ENCODE measurements at regions not wholly inside any gene's neighbourhood (a gene's known extent, or its start where the extent isn't known, plus 50 kb on each side); places are given as distances from the start of the nearest gene placed in this dataset.

- TF ChIP-seq, protein P1, sequence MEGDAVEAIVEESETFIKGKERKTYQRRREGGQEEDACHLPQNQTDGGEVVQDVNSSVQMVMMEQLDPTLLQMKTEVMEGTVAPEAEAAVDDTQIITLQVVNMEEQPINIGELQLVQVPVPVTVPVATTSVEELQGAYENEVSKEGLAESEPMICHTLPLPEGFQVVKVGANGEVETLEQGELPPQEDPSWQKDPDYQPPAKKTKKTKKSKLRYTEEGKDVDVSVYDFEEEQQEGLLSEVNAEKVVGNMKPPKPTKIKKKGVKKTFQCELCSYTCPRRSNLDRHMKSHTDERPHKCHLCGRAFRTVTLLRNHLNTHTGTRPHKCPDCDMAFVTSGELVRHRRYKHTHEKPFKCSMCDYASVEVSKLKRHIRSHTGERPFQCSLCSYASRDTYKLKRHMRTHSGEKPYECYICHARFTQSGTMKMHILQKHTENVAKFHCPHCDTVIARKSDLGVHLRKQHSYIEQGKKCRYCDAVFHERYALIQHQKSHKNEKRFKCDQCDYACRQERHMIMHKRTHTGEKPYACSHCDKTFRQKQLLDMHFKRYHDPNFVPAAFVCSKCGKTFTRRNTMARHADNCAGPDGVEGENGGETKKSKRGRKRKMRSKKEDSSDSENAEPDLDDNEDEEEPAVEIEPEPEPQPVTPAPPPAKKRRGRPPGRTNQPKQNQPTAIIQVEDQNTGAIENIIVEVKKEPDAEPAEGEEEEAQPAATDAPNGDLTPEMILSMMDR (IDR thresholded peaks at IDR 0.05; ENCODE audit: low read depth, low read length): no peak
- no peak for TF ChIP-seq EZH2phosphoT487 (IDR thresholded peaks at IDR 0.05; ENCODE audit: low read depth)
These were observed 87.2 kb upstream of the CADM1 start for GRCh38 chr11:115591380-115591779.

Measured in OCI-LY3 (cell line).